ENCODE measurements at regions not wholly inside any gene's neighbourhood (a gene's known extent, or its start where the extent isn't known, plus 50 kb on each side); places are given as distances from the start of the nearest gene placed in this dataset.
A peak's percentile ranks its signal among the peaks of the same experiment; 100 is the strongest.
"Not testable (repeated sequence)": the region's sequence is repeated elsewhere in the genome, so short reads cannot be mapped to it uniquely, and the experiment has no call there.

- H4K20me1 ChIP-seq (ENCODE audit: control insufficient read depth, extremely low read depth, insufficient read depth, low read length) = no peaks in the 10 kb centered on the region
- no peak overlapping the region for H3K4me3 ChIP-seq (replicated peaks in 1 of 4; ENCODE audit: control extremely low read depth in 1 of 4, insufficient read depth in 1 of 4, low read depth in 3 of 4, low read length in 4 of 4)
- H3K27ac ChIP-seq (ENCODE audit: insufficient read depth, low read length) = no peak overlapping the region
- H3K4me1 ChIP-seq (ENCODE audit: control insufficient read depth, extremely low read depth, insufficient read depth, low read length) = no peaks in the 10 kb centered on the region
- no peak overlapping the region for H3K9ac ChIP-seq (ENCODE audit: insufficient read depth, low read length)
- no peak for DNase-seq (ENCODE audit: low read depth in 2 of 2)
- H3K9me3 ChIP-seq (ENCODE audit: control insufficient read depth, insufficient read depth, low read depth, low read length) = no peaks in the 10 kb centered on the region
- no peak for TF ChIP-seq CTCF (conservative IDR thresholded peaks at IDR 0.05 in 1 of 2, IDR thresholded peaks at IDR 0.05 in 1 of 2; ENCODE audit: low read depth in 1 of 2, low read length in 2 of 2)
- no peak for TF ChIP-seq EZH2 (IDR thresholded peaks at IDR 0.05; ENCODE audit: low read length, missing control alignments)
- no peak overlapping the region for H3K4me2 ChIP-seq (ENCODE audit: extremely low read depth, insufficient read depth, low read length)
- no peaks in the 10 kb centered on the region for H3K27me3 ChIP-seq (ENCODE audit: control insufficient read depth, insufficient read depth, low read length)
- no peaks in the 10 kb centered on the region for H3K79me2 ChIP-seq (ENCODE audit: control insufficient read depth, insufficient read depth, low read length)
- no peak overlapping the region for H2AFZ ChIP-seq (ENCODE audit: low read length)
- no peaks in the 10 kb centered on the region for H3K36me3 ChIP-seq (ENCODE audit: control insufficient read depth, insufficient read depth, low read length)
Measured at GRCh38 chr10:44747593-44748172, 163.5 kb upstream of the TMEM72 start.

- H3K4me2 ChIP-seq (ENCODE audit: extremely low read depth, insufficient read depth, low read length) = no peak overlapping the region
- H3K79me2 ChIP-seq (ENCODE audit: control insufficient read depth, insufficient read depth, low read length) = no peaks in the 10 kb centered on the region
- DNase-seq (ENCODE audit: low read depth in 2 of 2) = no peak
- no peaks in the 10 kb centered on the region for H3K9me3 ChIP-seq (ENCODE audit: control insufficient read depth, insufficient read depth, low read depth, low read length)
- no peaks in the 10 kb centered on the region for H4K20me1 ChIP-seq (ENCODE audit: control insufficient read depth, extremely low read depth, insufficient read depth, low read length)
- H2AFZ ChIP-seq (ENCODE audit: low read length) = no peak overlapping the region
- H3K9ac ChIP-seq (ENCODE audit: insufficient read depth, low read length) = no peak overlapping the region
- peaks cover 6% of the 10 kb centered on the region for H3K4me1 ChIP-seq (ENCODE audit: control insufficient read depth, extremely low read depth, insufficient read depth, low read length)
- H3K36me3 ChIP-seq (ENCODE audit: control insufficient read depth, insufficient read depth, low read length) = no peaks in the 10 kb centered on the region
- no peak for TF ChIP-seq EZH2 (IDR thresholded peaks at IDR 0.05; ENCODE audit: low read length, missing control alignments)
- TF ChIP-seq CTCF (conservative IDR thresholded peaks at IDR 0.05 in 1 of 2, IDR thresholded peaks at IDR 0.05 in 1 of 2; ENCODE audit: low read depth in 1 of 2, low read length in 2 of 2) = no peak
- H3K27me3 ChIP-seq (ENCODE audit: control insufficient read depth, insufficient read depth, low read length) = no peaks in the 10 kb centered on the region
- no peak overlapping the region for H3K4me3 ChIP-seq (replicated peaks in 1 of 4; ENCODE audit: control extremely low read depth in 1 of 4, insufficient read depth in 1 of 4, low read depth in 3 of 4, low read length in 4 of 4)
- H3K27ac ChIP-seq (ENCODE audit: insufficient read depth, low read length) = no peak overlapping the region
Measured at GRCh38 chr10:44749151-44749550, 162.0 kb upstream of the TMEM72 start.

GRCh38 chr10:44752451-44753441 is 158.4 kb upstream of the TMEM72 start:
- H3K9ac ChIP-seq (ENCODE audit: insufficient read depth, low read length) = no peak overlapping the region
- no peaks in the 10 kb centered on the region for H4K20me1 ChIP-seq (ENCODE audit: control insufficient read depth, extremely low read depth, insufficient read depth, low read length)
- DNase-seq (ENCODE audit: low read depth in 2 of 2) = peak; percentile 92 to 100
- H3K9me3 ChIP-seq (ENCODE audit: control insufficient read depth, insufficient read depth, low read depth, low read length) = no peaks in the 10 kb centered on the region
- no peak overlapping the region for H3K4me3 ChIP-seq (replicated peaks in 1 of 4; ENCODE audit: control extremely low read depth in 1 of 4, insufficient read depth in 1 of 4, low read depth in 3 of 4, low read length in 4 of 4)
- no peak overlapping the region for H2AFZ ChIP-seq (ENCODE audit: low read length)
- H3K27me3 ChIP-seq (ENCODE audit: control insufficient read depth, insufficient read depth, low read length) = no peaks in the 10 kb centered on the region
- H3K4me2 ChIP-seq (ENCODE audit: extremely low read depth, insufficient read depth, low read length) = no peak overlapping the region
- H3K79me2 ChIP-seq (ENCODE audit: control insufficient read depth, insufficient read depth, low read length) = no peaks in the 10 kb centered on the region
- H3K36me3 ChIP-seq (ENCODE audit: control insufficient read depth, insufficient read depth, low read length) = no peaks in the 10 kb centered on the region
- peaks cover 10% of the 10 kb centered on the region for H3K4me1 ChIP-seq (ENCODE audit: control insufficient read depth, extremely low read depth, insufficient read depth, low read length)
- TF ChIP-seq CTCF (conservative IDR thresholded peaks at IDR 0.05 in 1 of 2, IDR thresholded peaks at IDR 0.05 in 1 of 2; ENCODE audit: low read depth in 1 of 2, low read length in 2 of 2) (no peak), EZH2 (IDR thresholded peaks at IDR 0.05; ENCODE audit: low read length, missing control alignments) (no peak)
- peak overlapping the region; percentile 8 for H3K27ac ChIP-seq (ENCODE audit: insufficient read depth, low read length)

DNA sequence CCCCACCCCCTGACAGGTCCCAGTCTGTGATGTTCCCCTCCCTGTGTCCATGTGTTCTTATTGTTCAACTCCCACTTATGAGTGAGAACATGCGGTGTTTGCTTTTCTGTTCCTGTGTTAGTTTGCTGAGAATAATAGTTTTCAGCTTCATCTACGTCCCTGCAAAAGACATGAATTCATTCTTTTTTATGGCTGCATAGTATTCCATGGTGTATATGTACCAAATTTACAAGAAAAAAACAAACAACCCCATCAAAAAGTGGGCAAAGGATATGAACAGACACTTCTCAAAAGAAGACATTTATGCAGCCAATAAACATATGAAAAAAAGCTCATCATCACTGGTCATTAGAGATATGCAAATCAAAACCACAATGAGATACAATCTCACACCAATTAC is 156.8 kb upstream of the TMEM72 start:
- H3K27me3 ChIP-seq (ENCODE audit: control insufficient read depth, insufficient read depth, low read length); H3K79me2 ChIP-seq (ENCODE audit: control insufficient read depth, insufficient read depth, low read length); H3K36me3 ChIP-seq (ENCODE audit: control insufficient read depth, insufficient read depth, low read length); H3K4me3 ChIP-seq (replicated peaks in 1 of 4; ENCODE audit: control extremely low read depth in 1 of 4, insufficient read depth in 1 of 4, low read depth in 3 of 4, low read length in 4 of 4); H3K9me3 ChIP-seq (ENCODE audit: control insufficient read depth, insufficient read depth, low read depth, low read length); DNase-seq (ENCODE audit: low read depth in 2 of 2); H3K4me1 ChIP-seq (ENCODE audit: control insufficient read depth, extremely low read depth, insufficient read depth, low read length); H4K20me1 ChIP-seq (ENCODE audit: control insufficient read depth, extremely low read depth, insufficient read depth, low read length); H2AFZ ChIP-seq (ENCODE audit: low read length); H3K4me2 ChIP-seq (ENCODE audit: extremely low read depth, insufficient read depth, low read length); H3K27ac ChIP-seq (ENCODE audit: insufficient read depth, low read length); H3K9ac ChIP-seq (ENCODE audit: insufficient read depth, low read length): not testable (repeated sequence)
